ENCODE measurements at regions not wholly inside any gene's neighbourhood (a gene's known extent, or its start where the extent isn't known, plus 50 kb on each side); places are given as distances from the start of the nearest gene placed in this dataset.
A peak's percentile ranks its signal among the peaks of the same experiment; 100 is the strongest.

- TF ChIP-seq POU2F2 (IDR thresholded peaks at IDR 0.05; ENCODE audit: low read depth, low read length) (no peak), POLR2AphosphoS5 (IDR thresholded peaks at IDR 0.05; ENCODE audit: low read depth, low read length) (no peak)
- FAIRE-seq (no peak), DNase-seq (ENCODE audit: insufficient read length, low spot score) (no peak)
Measured at GRCh38 chr4:131370846-131371245, 1778.2 kb upstream of the PCDH10 start.

- DNase-seq (ENCODE audit: insufficient read length, low spot score) (no peak), FAIRE-seq (no peak)
- no peak for TF ChIP-seq TAF1 (IDR thresholded peaks at IDR 0.05; ENCODE audit: low read depth, low read length)
- no peak for TF ChIP-seq POLR2A (IDR thresholded peaks at IDR 0.05; ENCODE audit: low read depth, low read length)
- no peak for TF ChIP-seq PAX5 (IDR thresholded peaks at IDR 0.05; ENCODE audit: insufficient read depth, low read length, severe bottlenecking)
- no peak for TF ChIP-seq SPI1 (IDR thresholded peaks at IDR 0.05; ENCODE audit: low read depth, low read length)
- no peak for TF ChIP-seq POU2F2 (IDR thresholded peaks at IDR 0.05; ENCODE audit: low read depth, low read length)
- TF ChIP-seq POLR2AphosphoS5 (IDR thresholded peaks at IDR 0.05; ENCODE audit: low read depth, low read length) = no peak
Measured at GRCh38 chr4:131381055-131381454, 1768.0 kb upstream of the PCDH10 start.

GRCh38 chr4:131382839-131383238 lies 1766.3 kb upstream of the PCDH10 start:
- no peak for FAIRE-seq
- TF ChIP-seq POU2F2 (IDR thresholded peaks at IDR 0.05; ENCODE audit: low read depth, low read length) = no peak
- TF ChIP-seq POLR2AphosphoS5 (IDR thresholded peaks at IDR 0.05; ENCODE audit: low read depth, low read length) = no peak
- TF ChIP-seq TAF1 (IDR thresholded peaks at IDR 0.05; ENCODE audit: low read depth, low read length) = no peak
- TF ChIP-seq POLR2A (IDR thresholded peaks at IDR 0.05; ENCODE audit: low read depth, low read length) = no peak
- TF ChIP-seq SPI1 (IDR thresholded peaks at IDR 0.05; ENCODE audit: low read depth, low read length) = no peak
- no peak for TF ChIP-seq PAX5 (IDR thresholded peaks at IDR 0.05; ENCODE audit: insufficient read depth, low read length, severe bottlenecking)
- DNase-seq (ENCODE audit: insufficient read length, low spot score) = no peak

- DNase-seq (ENCODE audit: insufficient read length, low spot score) (no peak), FAIRE-seq (no peak)
- TF ChIP-seq SPI1 (IDR thresholded peaks at IDR 0.05; ENCODE audit: low read depth, low read length) = no peak
- TF ChIP-seq POLR2AphosphoS5 (IDR thresholded peaks at IDR 0.05; ENCODE audit: low read depth, low read length) = no peak
- TF ChIP-seq POLR2A (IDR thresholded peaks at IDR 0.05; ENCODE audit: low read depth, low read length) = no peak
- no peak for TF ChIP-seq PAX5 (IDR thresholded peaks at IDR 0.05; ENCODE audit: insufficient read depth, low read length, severe bottlenecking)
- no peak for TF ChIP-seq POU2F2 (IDR thresholded peaks at IDR 0.05; ENCODE audit: low read depth, low read length)
- TF ChIP-seq TAF1 (IDR thresholded peaks at IDR 0.05; ENCODE audit: low read depth, low read length) = no peak
Measured at GRCh38 chr4:131388277-131388676, 1760.8 kb upstream of the PCDH10 start.

GRCh38 chr4:131408102-131408501 lies 1741.0 kb upstream of the PCDH10 start:
- FAIRE-seq = no peak

GRCh38 chr4:131411393-131411792 lies 1737.7 kb upstream of the PCDH10 start:
- TF ChIP-seq TAF1 (IDR thresholded peaks at IDR 0.05; ENCODE audit: low read depth, low read length) (no peak), PAX5 (IDR thresholded peaks at IDR 0.05; ENCODE audit: insufficient read depth, low read length, severe bottlenecking) (no peak), POLR2A (IDR thresholded peaks at IDR 0.05; ENCODE audit: low read depth, low read length) (no peak)
- DNase-seq (ENCODE audit: insufficient read length, low spot score) = no peak
- no peak for FAIRE-seq

More at GRCh38 chr4:131408102-131408501, 1741.0 kb upstream of the PCDH10 start:
- TF ChIP-seq POU2F2 (IDR thresholded peaks at IDR 0.05; ENCODE audit: low read depth, low read length) = no peak
- TF ChIP-seq POLR2AphosphoS5 (IDR thresholded peaks at IDR 0.05; ENCODE audit: low read depth, low read length) = no peak
- TF ChIP-seq TAF1 (IDR thresholded peaks at IDR 0.05; ENCODE audit: low read depth, low read length) = no peak
- no peak for TF ChIP-seq SPI1 (IDR thresholded peaks at IDR 0.05; ENCODE audit: low read depth, low read length)
- no peak for TF ChIP-seq PAX5 (IDR thresholded peaks at IDR 0.05; ENCODE audit: insufficient read depth, low read length, severe bottlenecking)
- no peak for TF ChIP-seq POLR2A (IDR thresholded peaks at IDR 0.05; ENCODE audit: low read depth, low read length)
- DNase-seq (ENCODE audit: insufficient read length, low spot score) = no peak

- TF ChIP-seq POLR2A (IDR thresholded peaks at IDR 0.05; ENCODE audit: low read depth, low read length) (no peak), POLR2AphosphoS5 (IDR thresholded peaks at IDR 0.05; ENCODE audit: low read depth, low read length) (no peak), SPI1 (IDR thresholded peaks at IDR 0.05; ENCODE audit: low read depth, low read length) (no peak), TAF1 (IDR thresholded peaks at IDR 0.05; ENCODE audit: low read depth, low read length) (no peak), PAX5 (IDR thresholded peaks at IDR 0.05; ENCODE audit: insufficient read depth, low read length, severe bottlenecking) (no peak), POU2F2 (IDR thresholded peaks at IDR 0.05; ENCODE audit: low read depth, low read length) (no peak)
- DNase-seq (ENCODE audit: insufficient read length, low spot score) (no peak), FAIRE-seq (no peak)
Measured at GRCh38 chr4:131419147-131419546, 1729.9 kb upstream of the PCDH10 start.

GRCh38 chr4:131426023-131426758 lies 1722.9 kb upstream of the PCDH10 start:
- TF ChIP-seq SPI1 (IDR thresholded peaks at IDR 0.05; ENCODE audit: low read depth, low read length) (peak; percentile 68), POLR2AphosphoS5 (IDR thresholded peaks at IDR 0.05; ENCODE audit: low read depth, low read length) (no peak), POU2F2 (IDR thresholded peaks at IDR 0.05; ENCODE audit: low read depth, low read length) (peak; percentile 68), PAX5 (IDR thresholded peaks at IDR 0.05; ENCODE audit: insufficient read depth, low read length, severe bottlenecking) (no peak)
- peak; percentile 5 for FAIRE-seq

GRCh38 chr4:131427000-131427399 lies 1722.1 kb upstream of the PCDH10 start:
- FAIRE-seq (no peak), DNase-seq (ENCODE audit: insufficient read length, low spot score) (no peak)
- TF ChIP-seq SPI1 (IDR thresholded peaks at IDR 0.05; ENCODE audit: low read depth, low read length) (no peak), POLR2A (IDR thresholded peaks at IDR 0.05; ENCODE audit: low read depth, low read length) (no peak)

More at GRCh38 chr4:131426023-131426758, 1722.9 kb upstream of the PCDH10 start:
- DNase-seq (ENCODE audit: insufficient read length, low spot score) = no peak

GRCh38 chr4:131430302-131430701 lies 1718.8 kb upstream of the PCDH10 start:
- DNase-seq (ENCODE audit: insufficient read length, low spot score) (no peak), FAIRE-seq (no peak)
- TF ChIP-seq POLR2AphosphoS5 (IDR thresholded peaks at IDR 0.05; ENCODE audit: low read depth, low read length) = no peak
- no peak for TF ChIP-seq PAX5 (IDR thresholded peaks at IDR 0.05; ENCODE audit: insufficient read depth, low read length, severe bottlenecking)
- no peak for TF ChIP-seq SPI1 (IDR thresholded peaks at IDR 0.05; ENCODE audit: low read depth, low read length)
- TF ChIP-seq POLR2A (IDR thresholded peaks at IDR 0.05; ENCODE audit: low read depth, low read length) = no peak
- TF ChIP-seq POU2F2 (IDR thresholded peaks at IDR 0.05; ENCODE audit: low read depth, low read length) = no peak
- no peak for TF ChIP-seq TAF1 (IDR thresholded peaks at IDR 0.05; ENCODE audit: low read depth, low read length)

All from GM12891 (cell line).